ENCODE measurements at regions not wholly inside any gene's neighbourhood (a gene's known extent, or its start where the extent isn't known, plus 50 kb on each side); places are given as distances from the start of the nearest gene placed in this dataset.

- no peak overlapping the region for H3K4me3 ChIP-seq (ENCODE audit: insufficient read length, low read depth)
- no peaks in the 10 kb centered on the region for H3K27me3 ChIP-seq (ENCODE audit: insufficient read depth, insufficient read length)
- TF ChIP-seq YY1 (IDR thresholded peaks at IDR 0.05; ENCODE audit: insufficient read depth, insufficient read length): no peak
- no peak for TF ChIP-seq SUZ12 (IDR thresholded peaks at IDR 0.05; ENCODE audit: extremely low read depth, insufficient read depth, insufficient read length)
- TF ChIP-seq ZNF274 (IDR thresholded peaks at IDR 0.05; ENCODE audit: low read depth, low read length): no peak
- H3K4me1 ChIP-seq (ENCODE audit: insufficient read depth, insufficient read length): no peaks in the 10 kb centered on the region
- DNase-seq (ENCODE audit: low read depth, low spot score): no peak
- no peaks in the 10 kb centered on the region for H3K36me3 ChIP-seq (ENCODE audit: insufficient read depth, insufficient read length, low read length)
- H3K9ac ChIP-seq (ENCODE audit: insufficient read length, low read depth): no peak overlapping the region
- H3K9me3 ChIP-seq (ENCODE audit: insufficient read depth, low read length): no peaks in the 10 kb centered on the region
These were observed 1011.5 kb upstream of the ACO1 start for GRCh38 chr9:31372799-31373587.

DNA sequence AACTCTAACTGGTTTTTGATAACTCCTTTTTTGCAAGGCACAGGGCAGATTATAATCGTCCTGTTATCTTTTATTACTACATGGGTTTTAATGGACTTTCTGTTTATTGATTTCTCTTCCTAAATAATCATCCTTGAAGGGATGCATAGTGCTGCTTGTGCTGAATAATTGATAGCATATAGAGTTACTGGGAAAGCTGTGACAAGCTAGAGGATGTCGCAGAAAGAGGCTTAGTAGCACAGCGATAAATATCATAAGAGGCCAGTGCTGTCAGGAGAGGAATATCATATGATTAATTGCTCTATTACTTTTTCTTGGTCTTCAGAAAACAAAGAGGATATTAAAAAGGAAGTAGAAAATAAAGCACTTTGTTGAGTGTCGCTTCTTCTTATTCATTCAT is 1007.1 kb upstream of the ACO1 start:
- TF ChIP-seq YY1 (IDR thresholded peaks at IDR 0.05; ENCODE audit: insufficient read depth, insufficient read length) (no peak), ZNF274 (IDR thresholded peaks at IDR 0.05; ENCODE audit: low read depth, low read length) (no peak), SUZ12 (IDR thresholded peaks at IDR 0.05; ENCODE audit: extremely low read depth, insufficient read depth, insufficient read length) (no peak)
- Histone ChIP-seq H3K9me3 (ENCODE audit: insufficient read depth, low read length) (no peaks in the 10 kb centered on the region), H3K4me1 (ENCODE audit: insufficient read depth, insufficient read length) (no peaks in the 10 kb centered on the region), H3K36me3 (ENCODE audit: insufficient read depth, insufficient read length, low read length) (no peaks in the 10 kb centered on the region), H3K4me3 (ENCODE audit: insufficient read length, low read depth) (no peak overlapping the region), H3K9ac (ENCODE audit: insufficient read length, low read depth) (no peak overlapping the region), H3K27me3 (ENCODE audit: insufficient read depth, insufficient read length) (no peaks in the 10 kb centered on the region)
- no peak for DNase-seq (ENCODE audit: low read depth, low spot score)

GRCh38 chr9:31388660-31389059 is 995.8 kb upstream of the ACO1 start:
- Histone ChIP-seq H3K9ac (ENCODE audit: insufficient read length, low read depth) (no peak overlapping the region), H3K36me3 (ENCODE audit: insufficient read depth, insufficient read length, low read length) (no peaks in the 10 kb centered on the region), H3K27me3 (ENCODE audit: insufficient read depth, insufficient read length) (no peaks in the 10 kb centered on the region), H3K9me3 (ENCODE audit: insufficient read depth, low read length) (no peaks in the 10 kb centered on the region), H3K4me3 (ENCODE audit: insufficient read length, low read depth) (no peak overlapping the region), H3K4me1 (ENCODE audit: insufficient read depth, insufficient read length) (no peaks in the 10 kb centered on the region)
- DNase-seq (ENCODE audit: low read depth, low spot score): no peak
- no peak for TF ChIP-seq SUZ12 (IDR thresholded peaks at IDR 0.05; ENCODE audit: extremely low read depth, insufficient read depth, insufficient read length)
- no peak for TF ChIP-seq YY1 (IDR thresholded peaks at IDR 0.05; ENCODE audit: insufficient read depth, insufficient read length)
- TF ChIP-seq ZNF274 (IDR thresholded peaks at IDR 0.05; ENCODE audit: low read depth, low read length): no peak

DNA sequence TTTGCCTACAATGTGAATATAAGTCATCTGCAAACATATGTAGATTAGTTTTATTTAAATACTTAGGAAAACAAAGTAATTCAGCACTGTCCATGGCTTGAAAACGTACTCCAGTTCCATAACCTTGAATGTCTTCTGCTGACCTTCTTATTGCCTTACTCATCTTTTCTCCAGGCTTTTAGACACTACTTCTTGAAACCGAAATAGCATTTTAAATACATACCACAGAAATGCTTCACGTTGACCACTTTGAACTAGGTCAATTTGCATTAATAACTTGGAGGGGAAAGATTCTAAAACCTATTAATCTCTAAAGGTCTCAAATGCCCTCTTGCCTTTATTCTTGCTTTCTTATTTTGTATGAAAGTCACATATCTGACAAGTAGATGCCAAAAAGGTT is 995.4 kb upstream of the ACO1 start:
- DNase-seq (ENCODE audit: low read depth, low spot score): no peak
- Histone ChIP-seq H3K4me1 (ENCODE audit: insufficient read depth, insufficient read length) (no peaks in the 10 kb centered on the region), H3K36me3 (ENCODE audit: insufficient read depth, insufficient read length, low read length) (no peaks in the 10 kb centered on the region), H3K4me3 (ENCODE audit: insufficient read length, low read depth) (no peak overlapping the region), H3K9ac (ENCODE audit: insufficient read length, low read depth) (no peak overlapping the region), H3K9me3 (ENCODE audit: insufficient read depth, low read length) (no peaks in the 10 kb centered on the region), H3K27me3 (ENCODE audit: insufficient read depth, insufficient read length) (no peaks in the 10 kb centered on the region)
- TF ChIP-seq ZNF274 (IDR thresholded peaks at IDR 0.05; ENCODE audit: low read depth, low read length): no peak
- no peak for TF ChIP-seq YY1 (IDR thresholded peaks at IDR 0.05; ENCODE audit: insufficient read depth, insufficient read length)
- TF ChIP-seq SUZ12 (IDR thresholded peaks at IDR 0.05; ENCODE audit: extremely low read depth, insufficient read depth, insufficient read length): no peak

DNA sequence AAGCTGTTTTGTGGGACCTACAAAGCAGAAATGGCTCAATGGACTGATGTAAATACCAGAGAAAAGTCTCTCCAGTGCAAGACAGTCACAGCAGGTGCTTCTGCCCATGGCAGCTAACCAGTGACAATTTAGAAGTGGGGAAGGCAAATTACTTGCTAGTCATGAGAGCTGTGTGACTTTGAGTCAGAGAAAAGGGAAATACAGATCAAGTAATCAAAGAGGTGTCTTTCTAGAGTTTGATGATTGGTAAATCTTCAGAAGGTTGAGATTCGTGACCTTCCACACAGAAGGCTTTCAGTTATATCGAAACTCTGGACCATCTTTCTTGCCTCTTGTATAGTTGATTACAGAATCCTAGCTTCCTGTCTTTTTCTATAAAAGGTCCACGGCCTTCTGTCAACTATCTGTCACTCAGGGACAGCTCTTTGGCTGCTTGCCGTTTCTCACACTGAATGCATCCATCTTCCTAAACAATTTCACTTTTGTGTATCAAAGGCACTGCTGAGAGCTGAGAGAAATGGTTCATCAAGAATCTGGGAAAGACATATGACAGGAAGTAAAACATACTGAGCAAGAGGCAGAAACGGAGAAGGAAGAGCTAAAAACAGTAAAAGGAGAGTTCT is 993.9 kb upstream of the ACO1 start:
- Histone ChIP-seq H3K4me1 (ENCODE audit: insufficient read depth, insufficient read length) (no peaks in the 10 kb centered on the region), H3K9me3 (ENCODE audit: insufficient read depth, low read length) (no peaks in the 10 kb centered on the region), H3K36me3 (ENCODE audit: insufficient read depth, insufficient read length, low read length) (no peaks in the 10 kb centered on the region), H3K27me3 (ENCODE audit: insufficient read depth, insufficient read length) (no peaks in the 10 kb centered on the region), H3K4me3 (ENCODE audit: insufficient read length, low read depth) (no peak overlapping the region), H3K9ac (ENCODE audit: insufficient read length, low read depth) (no peak overlapping the region)
- DNase-seq (ENCODE audit: low read depth, low spot score): no peak
- TF ChIP-seq ZNF274 (IDR thresholded peaks at IDR 0.05; ENCODE audit: low read depth, low read length) (no peak), SUZ12 (IDR thresholded peaks at IDR 0.05; ENCODE audit: extremely low read depth, insufficient read depth, insufficient read length) (no peak), YY1 (IDR thresholded peaks at IDR 0.05; ENCODE audit: insufficient read depth, insufficient read length) (no peak)

- no peak for TF ChIP-seq SUZ12 (IDR thresholded peaks at IDR 0.05; ENCODE audit: extremely low read depth, insufficient read depth, insufficient read length)
- no peak for TF ChIP-seq ZNF274 (IDR thresholded peaks at IDR 0.05; ENCODE audit: low read depth, low read length)
- no peak for TF ChIP-seq YY1 (IDR thresholded peaks at IDR 0.05; ENCODE audit: insufficient read depth, insufficient read length)
- Histone ChIP-seq H3K27me3 (ENCODE audit: insufficient read depth, insufficient read length) (no peaks in the 10 kb centered on the region), H3K9me3 (ENCODE audit: insufficient read depth, low read length) (no peaks in the 10 kb centered on the region), H3K4me1 (ENCODE audit: insufficient read depth, insufficient read length) (no peaks in the 10 kb centered on the region), H3K36me3 (ENCODE audit: insufficient read depth, insufficient read length, low read length) (no peaks in the 10 kb centered on the region), H3K4me3 (ENCODE audit: insufficient read length, low read depth) (no peak overlapping the region), H3K9ac (ENCODE audit: insufficient read length, low read depth) (no peak overlapping the region)
- DNase-seq (ENCODE audit: low read depth, low spot score): no peak
These were observed 991.2 kb upstream of the ACO1 start for GRCh38 chr9:31393240-31393639.

DNA sequence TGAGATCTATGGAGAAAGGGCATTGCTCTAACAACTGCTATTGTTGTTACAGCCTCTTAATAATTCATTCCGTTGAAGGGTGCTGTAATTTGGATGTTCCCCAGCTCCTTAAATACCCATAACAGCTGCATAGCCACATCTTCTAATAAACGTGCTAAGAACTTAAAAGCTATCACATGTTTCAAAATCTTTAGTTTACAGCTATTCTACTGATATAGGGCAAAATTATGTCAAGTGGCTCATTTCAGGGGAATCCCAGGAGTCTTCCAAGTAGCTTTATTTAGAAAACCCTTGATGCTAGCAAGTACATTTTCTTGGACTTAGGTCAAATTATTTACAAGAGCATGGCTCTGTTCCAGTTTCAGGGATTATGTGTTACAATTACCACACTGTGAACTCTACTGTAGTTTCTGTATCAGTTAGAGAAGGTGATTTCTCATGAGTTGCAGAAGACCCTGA is 990.4 kb upstream of the ACO1 start:
- Histone ChIP-seq H3K4me3 (ENCODE audit: insufficient read length, low read depth) (no peak overlapping the region), H3K9me3 (ENCODE audit: insufficient read depth, low read length) (no peaks in the 10 kb centered on the region), H3K27me3 (ENCODE audit: insufficient read depth, insufficient read length) (no peaks in the 10 kb centered on the region), H3K36me3 (ENCODE audit: insufficient read depth, insufficient read length, low read length) (no peaks in the 10 kb centered on the region), H3K9ac (ENCODE audit: insufficient read length, low read depth) (no peak overlapping the region), H3K4me1 (ENCODE audit: insufficient read depth, insufficient read length) (no peaks in the 10 kb centered on the region)
- no peak for DNase-seq (ENCODE audit: low read depth, low spot score)
- no peak for TF ChIP-seq SUZ12 (IDR thresholded peaks at IDR 0.05; ENCODE audit: extremely low read depth, insufficient read depth, insufficient read length)
- TF ChIP-seq ZNF274 (IDR thresholded peaks at IDR 0.05; ENCODE audit: low read depth, low read length): no peak
- TF ChIP-seq YY1 (IDR thresholded peaks at IDR 0.05; ENCODE audit: insufficient read depth, insufficient read length): no peak

Measured in NT2/D1 (cell line).